ENCODE measurements at regions not wholly inside any gene's neighbourhood (a gene's known extent, or its start where the extent isn't known, plus 50 kb on each side); places are given as distances from the start of the nearest gene placed in this dataset.

DNA sequence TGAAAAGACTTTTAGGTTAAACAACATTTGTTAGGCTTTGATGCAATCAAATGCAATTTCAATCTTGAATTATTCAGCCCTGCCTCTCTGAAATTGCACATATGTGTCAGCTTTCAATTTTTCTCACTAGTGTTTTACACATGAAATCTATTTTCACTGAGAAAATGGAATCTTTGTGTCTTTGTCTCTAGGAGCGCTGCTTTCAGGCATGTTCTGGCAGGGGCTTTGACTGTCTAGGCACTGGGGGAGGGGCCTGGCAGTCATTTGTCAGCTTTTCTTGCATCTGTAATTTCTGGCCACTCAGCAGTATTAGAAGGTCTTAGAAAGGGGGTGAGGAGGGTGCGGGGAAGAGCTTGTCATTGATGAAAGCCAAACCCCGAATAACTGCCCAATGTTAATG, 264.4 kb downstream of the PTPRC start:
- DNase-seq: no peak
- no peak for ATAC-seq
- Mint-ChIP-seq H3K36me3 (ENCODE audit: insufficient read depth) (peaks cover 7% of the 10 kb centered on the region), H3K27me3 (ENCODE audit: low read depth) (no peaks in the 10 kb centered on the region), H3K4me3 (no peak overlapping the region), H3K9me3 (no peaks in the 10 kb centered on the region), H3K4me1 (ENCODE audit: low read depth) (peaks cover 23% of the 10 kb centered on the region)

DNA sequence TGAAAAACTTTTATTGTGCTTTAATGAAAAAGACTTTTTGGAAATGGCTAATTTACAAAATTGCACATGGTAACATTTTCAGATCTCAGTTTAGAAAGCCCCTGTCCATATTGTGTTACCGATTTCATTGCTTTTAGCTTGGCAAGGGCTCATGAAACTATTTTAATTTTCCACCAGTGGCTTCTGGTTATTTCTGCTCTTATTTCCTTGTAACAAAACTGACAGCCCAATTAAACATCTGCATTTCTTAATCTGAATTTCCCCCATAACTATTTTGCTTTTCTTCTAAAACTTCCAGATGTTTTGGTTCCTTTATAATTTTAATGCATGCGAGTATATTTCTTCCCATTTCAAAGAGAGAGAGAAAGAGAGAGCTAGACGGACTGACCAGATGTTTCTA, 264.8 kb downstream of the PTPRC start:
- ATAC-seq: no peak
- no peak overlapping the region for H3K4me3 Mint-ChIP-seq
- DNase-seq: no peak
- peaks cover 23% of the 10 kb centered on the region for H3K4me1 Mint-ChIP-seq (ENCODE audit: low read depth)
- H3K27me3 Mint-ChIP-seq (ENCODE audit: low read depth): no peaks in the 10 kb centered on the region
- H3K36me3 Mint-ChIP-seq (ENCODE audit: insufficient read depth): peaks cover 7% of the 10 kb centered on the region
- H3K9me3 Mint-ChIP-seq: no peaks in the 10 kb centered on the region

DNA sequence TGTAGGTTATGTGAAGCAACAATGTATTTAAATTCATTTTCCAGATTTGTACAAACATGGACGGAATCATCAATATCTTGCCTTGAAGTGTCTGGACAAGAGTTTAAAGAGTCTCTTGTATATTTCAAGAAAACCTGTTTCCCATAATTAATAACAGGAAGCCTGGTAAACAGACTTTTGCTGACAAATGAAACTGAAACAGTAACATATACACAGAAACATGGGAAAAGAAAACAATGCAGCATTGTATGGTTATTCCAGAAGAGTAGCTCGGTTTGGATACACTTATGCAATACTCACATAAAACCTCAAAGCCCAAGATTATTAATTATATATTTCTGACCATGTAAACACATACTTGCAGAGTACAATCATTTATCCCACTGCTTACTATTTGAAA, 265.5 kb downstream of the PTPRC start:
- no peaks in the 10 kb centered on the region for H3K9me3 Mint-ChIP-seq
- H3K36me3 Mint-ChIP-seq (ENCODE audit: insufficient read depth): peaks cover 4% of the 10 kb centered on the region
- DNase-seq (no peak), ATAC-seq (no peak)
- H3K4me3 Mint-ChIP-seq: no peak overlapping the region
- H3K27me3 Mint-ChIP-seq (ENCODE audit: low read depth): no peaks in the 10 kb centered on the region
- H3K4me1 Mint-ChIP-seq (ENCODE audit: low read depth): peaks cover 23% of the 10 kb centered on the region

DNA sequence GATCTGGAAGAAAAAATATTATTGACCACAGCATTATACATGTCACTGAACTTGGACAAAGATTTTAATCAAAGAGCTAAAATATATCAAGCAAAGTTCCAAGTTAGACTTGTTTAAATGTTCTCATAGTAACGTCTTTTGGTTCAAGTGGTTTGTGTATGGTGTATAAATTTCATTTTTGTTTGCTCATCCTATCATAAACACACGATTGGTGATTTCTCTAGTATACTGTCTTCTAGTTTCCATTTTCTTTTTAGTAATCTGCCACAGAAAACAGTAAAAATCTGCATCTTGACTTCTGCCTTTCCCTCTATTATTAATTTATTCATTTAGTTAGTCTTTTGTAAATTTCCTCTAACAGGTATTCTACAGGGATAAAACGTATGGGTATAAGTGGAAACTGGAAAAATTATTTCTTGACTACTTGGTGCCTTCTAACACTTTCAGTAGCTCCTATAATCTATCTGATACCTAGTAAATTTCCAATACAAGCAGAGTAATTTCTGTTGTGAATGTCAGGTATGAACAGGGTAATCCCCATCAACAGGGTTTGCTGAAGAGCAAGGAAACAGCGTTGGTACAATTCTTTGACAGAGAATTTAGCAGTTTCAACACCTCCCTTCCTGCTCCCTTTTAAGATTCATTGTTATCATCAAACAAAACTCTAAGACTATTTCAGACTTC, 268.0 kb downstream of the PTPRC start:
- H3K27me3 Mint-ChIP-seq (ENCODE audit: low read depth): no peaks in the 10 kb centered on the region
- peak overlapping the region; percentile 53 for H3K4me3 Mint-ChIP-seq
- H3K4me1 Mint-ChIP-seq (ENCODE audit: low read depth): peaks cover 26% of the 10 kb centered on the region
- H3K9me3 Mint-ChIP-seq: peaks cover 4% of the 10 kb centered on the region
- peaks cover 2% of the 10 kb centered on the region for H3K36me3 Mint-ChIP-seq (ENCODE audit: insufficient read depth)
- ATAC-seq (peak in 1 of 2 donors; percentile 52), DNase-seq (no peak)

DNA sequence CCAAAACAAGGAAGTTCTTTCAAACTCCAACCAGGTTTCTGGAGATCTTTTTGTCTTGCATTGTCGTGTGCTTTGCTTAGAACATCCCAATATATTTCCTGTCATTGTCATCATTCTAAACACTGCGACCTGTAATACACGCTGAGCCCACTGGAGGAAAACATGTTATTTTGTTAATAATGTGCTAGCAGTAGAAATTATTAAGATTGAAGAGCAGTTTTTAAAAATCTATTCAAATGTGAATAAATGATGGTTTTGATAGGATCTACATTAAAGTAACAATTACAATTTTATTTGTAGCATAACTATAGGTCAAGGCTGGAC, 268.5 kb downstream of the PTPRC start:
- ATAC-seq: no peak
- H3K27me3 Mint-ChIP-seq (ENCODE audit: low read depth): no peaks in the 10 kb centered on the region

DNA sequence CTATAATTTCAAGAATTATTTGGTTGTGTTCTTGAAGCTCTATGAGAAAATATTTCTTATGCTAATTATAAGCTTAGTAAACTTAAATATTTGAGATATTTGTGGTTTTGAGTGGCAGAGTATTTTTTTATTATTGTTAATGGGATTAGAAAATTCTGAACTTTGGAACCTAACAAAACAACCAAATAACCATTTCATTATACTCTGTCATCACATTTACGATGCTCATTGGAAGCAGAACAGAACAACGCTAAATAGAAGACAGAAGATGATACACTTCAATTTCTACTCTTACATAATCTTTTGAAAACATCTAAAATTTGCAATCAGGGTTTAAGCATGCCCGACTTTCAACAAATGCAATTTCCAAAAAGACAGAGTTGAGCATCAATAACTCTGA, 270.2 kb downstream of the PTPRC start:
- H3K36me3 Mint-ChIP-seq (ENCODE audit: insufficient read depth): peaks cover 2% of the 10 kb centered on the region
- peaks cover 20% of the 10 kb centered on the region for H3K4me1 Mint-ChIP-seq (ENCODE audit: low read depth)
- DNase-seq: no peak
- no peak overlapping the region for H3K4me3 Mint-ChIP-seq
- H3K9me3 Mint-ChIP-seq: peaks cover 4% of the 10 kb centered on the region
- no peak for ATAC-seq
- H3K27me3 Mint-ChIP-seq (ENCODE audit: low read depth): no peaks in the 10 kb centered on the region

More for the DNA sequence above, 268.5 kb downstream of the PTPRC start:
- DNase-seq: no peak
- Mint-ChIP-seq H3K4me3 (peak overlapping the region; percentile 53), H3K36me3 (ENCODE audit: insufficient read depth) (peaks cover 2% of the 10 kb centered on the region), H3K4me1 (ENCODE audit: low read depth) (peaks cover 26% of the 10 kb centered on the region), H3K9me3 (peaks cover 4% of the 10 kb centered on the region)

DNA sequence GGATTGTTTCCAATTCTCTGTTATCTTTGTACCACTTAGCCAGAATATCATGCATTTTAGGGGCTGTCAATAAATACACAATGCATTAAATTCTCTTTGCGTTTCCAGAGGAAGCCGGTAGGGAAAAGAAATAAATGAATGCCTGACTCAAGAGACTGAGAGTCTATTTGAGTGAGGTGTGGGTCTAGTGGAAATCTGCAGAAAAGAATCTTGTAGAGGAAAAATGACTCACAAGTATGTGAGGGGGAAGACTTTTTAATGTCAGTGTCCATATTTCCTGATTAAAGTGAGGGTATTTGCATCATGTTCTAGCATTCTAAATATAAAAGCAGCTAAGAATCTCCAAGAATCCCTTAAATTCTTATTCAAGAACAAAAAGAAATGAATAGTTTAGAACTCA, 271.1 kb downstream of the PTPRC start:
- Mint-ChIP-seq H3K27me3 (ENCODE audit: low read depth) (no peaks in the 10 kb centered on the region), H3K36me3 (ENCODE audit: insufficient read depth) (peaks cover 2% of the 10 kb centered on the region), H3K4me1 (ENCODE audit: low read depth) (peaks cover 16% of the 10 kb centered on the region), H3K9me3 (peaks cover 4% of the 10 kb centered on the region), H3K4me3 (no peak overlapping the region)
- ATAC-seq (no peak), DNase-seq (no peak)

DNA sequence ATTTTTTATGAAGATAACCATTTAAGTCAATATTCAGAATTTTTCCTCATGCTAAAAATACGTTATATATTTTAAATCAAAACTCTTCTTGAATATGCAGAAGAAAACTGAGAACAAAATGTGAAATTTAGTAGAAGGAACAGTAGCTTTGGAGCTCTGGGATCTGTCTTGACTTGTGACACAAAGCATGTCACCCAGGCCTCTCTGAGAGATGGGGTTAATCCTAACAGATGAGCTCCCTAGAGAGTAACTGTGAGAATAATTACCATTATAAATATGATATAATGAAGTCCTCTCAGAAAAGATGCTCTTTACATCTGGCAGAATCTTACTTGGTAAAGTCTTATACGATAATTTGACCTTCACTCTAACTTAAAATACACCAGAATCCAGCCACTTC, 272.0 kb downstream of the PTPRC start:
- H3K4me3 Mint-ChIP-seq: no peak overlapping the region

DNA sequence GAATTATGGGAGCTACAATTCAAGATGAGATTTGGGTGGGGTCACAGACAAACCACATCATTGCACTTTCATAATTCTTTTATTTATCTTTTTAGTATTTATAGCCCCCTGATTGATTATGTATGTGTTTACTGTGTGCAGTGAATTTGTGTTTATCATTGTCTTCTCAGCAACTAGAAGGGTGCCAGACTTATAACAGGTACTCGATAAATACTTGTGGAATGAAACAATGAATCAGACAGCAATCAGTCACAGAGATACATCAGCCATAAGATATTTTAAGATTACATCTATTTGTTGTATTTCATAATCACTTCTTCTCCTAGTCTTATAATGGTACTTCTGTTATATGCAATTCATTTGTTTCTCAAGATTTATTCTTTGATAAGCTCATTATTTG, 273.2 kb downstream of the PTPRC start:
- no peak for DNase-seq
- ATAC-seq: no peak
- no peaks in the 10 kb centered on the region for H3K27me3 Mint-ChIP-seq (ENCODE audit: low read depth)
- H3K4me3 Mint-ChIP-seq: no peak overlapping the region
- peaks cover 17% of the 10 kb centered on the region for H3K4me1 Mint-ChIP-seq (ENCODE audit: low read depth)
- H3K36me3 Mint-ChIP-seq (ENCODE audit: insufficient read depth): peaks cover 5% of the 10 kb centered on the region
- H3K9me3 Mint-ChIP-seq: peaks cover 4% of the 10 kb centered on the region

More for the DNA sequence above, 272.0 kb downstream of the PTPRC start:
- H3K27me3 Mint-ChIP-seq (ENCODE audit: low read depth): no peaks in the 10 kb centered on the region
- DNase-seq: no peak
- H3K9me3 Mint-ChIP-seq: peaks cover 4% of the 10 kb centered on the region
- H3K4me1 Mint-ChIP-seq (ENCODE audit: low read depth): peaks cover 18% of the 10 kb centered on the region
- H3K36me3 Mint-ChIP-seq (ENCODE audit: insufficient read depth): peaks cover 4% of the 10 kb centered on the region
- no peak for ATAC-seq

DNA sequence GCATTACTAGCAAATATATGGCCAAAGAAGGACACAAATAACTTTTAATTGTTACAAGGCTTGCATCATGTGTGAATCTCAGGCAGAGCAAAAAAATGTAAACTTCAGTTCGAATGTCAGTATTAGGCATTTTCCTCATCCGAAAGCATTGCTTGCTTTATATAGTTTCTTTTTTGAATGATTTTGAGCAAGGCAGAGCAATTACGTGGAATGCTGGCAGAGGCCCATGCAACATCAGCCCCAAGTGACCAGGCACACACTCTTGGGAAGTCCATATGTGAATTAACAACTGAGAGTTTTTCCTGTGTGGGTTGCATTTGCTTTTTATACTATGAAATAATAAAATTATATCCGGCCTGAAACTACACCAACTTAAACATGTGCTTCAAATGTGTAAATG, 274.8 kb downstream of the PTPRC start:
- DNase-seq (no peak), ATAC-seq (no peak)
- Mint-ChIP-seq H3K36me3 (ENCODE audit: insufficient read depth) (peaks cover 5% of the 10 kb centered on the region), H3K4me3 (no peak overlapping the region), H3K9me3 (peaks cover 4% of the 10 kb centered on the region), H3K4me1 (ENCODE audit: low read depth) (peaks cover 27% of the 10 kb centered on the region), H3K27me3 (ENCODE audit: low read depth) (no peaks in the 10 kb centered on the region)

DNA sequence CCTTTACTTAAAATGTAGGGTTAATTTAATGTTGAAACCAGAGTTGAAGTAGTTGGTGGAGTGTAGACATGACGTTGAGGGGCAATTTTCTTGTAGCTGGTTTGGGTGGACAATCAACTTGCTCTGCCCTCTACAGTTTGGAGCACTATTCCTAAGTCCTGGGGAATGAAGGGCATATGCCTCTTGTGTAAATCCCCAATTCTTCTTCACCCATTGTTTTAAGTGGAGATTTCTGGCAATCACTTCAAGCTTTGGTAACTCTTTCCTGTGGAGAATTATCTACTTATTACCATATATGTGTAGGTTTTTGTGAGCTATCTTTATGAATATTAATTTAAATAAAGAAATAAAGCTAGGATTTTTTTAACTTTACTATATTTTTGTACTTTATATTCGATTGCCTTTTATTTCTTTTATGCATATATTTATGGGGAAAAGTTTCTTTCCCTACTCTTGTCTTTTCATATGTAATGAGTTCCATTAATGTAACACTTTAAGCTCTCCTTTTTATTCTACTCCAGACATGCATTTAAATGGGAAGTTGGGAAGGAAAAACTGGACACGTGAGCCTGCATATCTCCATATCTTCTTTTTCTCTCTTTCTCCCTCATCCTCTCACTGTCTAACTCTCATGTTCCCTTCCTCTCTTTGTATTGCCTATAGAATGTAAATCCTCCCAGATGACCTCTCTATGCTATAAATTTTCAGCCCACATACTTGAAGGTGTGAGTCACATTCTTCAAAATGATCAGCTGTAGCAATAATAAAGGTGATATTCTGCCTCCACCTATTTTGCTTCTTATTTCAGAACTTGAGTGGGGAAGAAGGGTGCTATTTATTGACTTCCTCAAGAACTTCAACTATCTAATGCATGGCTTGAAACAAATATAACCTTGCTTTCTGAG, 276.7 kb downstream of the PTPRC start:
- H3K4me1 Mint-ChIP-seq (ENCODE audit: low read depth): peaks cover 45% of the 10 kb centered on the region
- no peaks in the 10 kb centered on the region for H3K27me3 Mint-ChIP-seq (ENCODE audit: low read depth)
- no peak for ATAC-seq
- no peak for DNase-seq
- peaks cover 4% of the 10 kb centered on the region for H3K9me3 Mint-ChIP-seq
- no peak overlapping the region for H3K4me3 Mint-ChIP-seq
- peaks cover 8% of the 10 kb centered on the region for H3K36me3 Mint-ChIP-seq (ENCODE audit: insufficient read depth)

DNA sequence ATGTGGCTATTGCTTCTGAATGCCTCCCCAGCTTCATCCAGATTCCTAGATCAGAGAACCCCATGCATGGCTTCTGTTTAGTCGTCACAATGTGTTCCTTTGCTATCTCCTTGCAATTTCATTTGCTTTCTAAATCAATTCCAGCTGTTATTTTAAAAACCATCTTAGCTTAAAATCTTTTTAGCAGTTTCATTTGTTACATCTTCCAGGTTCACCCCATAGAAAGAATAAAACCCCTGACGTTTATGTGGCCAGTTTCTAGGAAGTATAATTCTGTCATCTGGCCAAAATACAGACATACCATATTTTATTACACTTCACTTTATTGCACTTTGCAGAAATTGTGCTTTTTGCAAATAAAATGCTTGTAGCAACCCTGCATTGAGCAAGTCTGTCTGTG, 278.4 kb downstream of the PTPRC start:
- H3K4me3 Mint-ChIP-seq: no peak overlapping the region
- no peaks in the 10 kb centered on the region for H3K9me3 Mint-ChIP-seq
- ATAC-seq: no peak
- peaks cover 6% of the 10 kb centered on the region for H3K36me3 Mint-ChIP-seq (ENCODE audit: insufficient read depth)
- no peak for DNase-seq
- H3K27me3 Mint-ChIP-seq (ENCODE audit: low read depth): no peaks in the 10 kb centered on the region
- H3K4me1 Mint-ChIP-seq (ENCODE audit: low read depth): peaks cover 52% of the 10 kb centered on the region

DNA sequence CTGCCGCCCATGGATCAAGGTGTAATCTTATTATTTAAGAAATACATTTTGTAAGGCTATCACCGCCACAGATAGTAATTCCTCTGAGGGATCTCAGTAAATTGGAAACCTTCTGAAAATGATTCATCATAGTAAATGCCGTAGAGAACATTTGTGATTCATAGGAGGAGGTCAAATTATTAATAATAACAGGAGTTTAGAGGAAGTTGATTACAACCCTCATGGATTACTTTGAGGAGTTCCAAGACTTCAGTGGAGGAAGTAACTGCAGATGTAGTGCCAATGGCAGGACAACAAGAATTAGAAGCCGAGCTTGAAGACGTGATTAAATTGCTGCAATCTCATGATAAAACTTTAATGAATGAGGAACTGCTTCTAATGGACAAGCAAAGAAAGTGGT, 280.1 kb downstream of the PTPRC start:
- Mint-ChIP-seq H3K4me3 (no peak overlapping the region), H3K4me1 (ENCODE audit: low read depth) (peaks cover 60% of the 10 kb centered on the region), H3K9me3 (no peaks in the 10 kb centered on the region), H3K27me3 (ENCODE audit: low read depth) (no peaks in the 10 kb centered on the region), H3K36me3 (ENCODE audit: insufficient read depth) (peaks cover 6% of the 10 kb centered on the region)
- DNase-seq (no peak), ATAC-seq (no peak)

DNA sequence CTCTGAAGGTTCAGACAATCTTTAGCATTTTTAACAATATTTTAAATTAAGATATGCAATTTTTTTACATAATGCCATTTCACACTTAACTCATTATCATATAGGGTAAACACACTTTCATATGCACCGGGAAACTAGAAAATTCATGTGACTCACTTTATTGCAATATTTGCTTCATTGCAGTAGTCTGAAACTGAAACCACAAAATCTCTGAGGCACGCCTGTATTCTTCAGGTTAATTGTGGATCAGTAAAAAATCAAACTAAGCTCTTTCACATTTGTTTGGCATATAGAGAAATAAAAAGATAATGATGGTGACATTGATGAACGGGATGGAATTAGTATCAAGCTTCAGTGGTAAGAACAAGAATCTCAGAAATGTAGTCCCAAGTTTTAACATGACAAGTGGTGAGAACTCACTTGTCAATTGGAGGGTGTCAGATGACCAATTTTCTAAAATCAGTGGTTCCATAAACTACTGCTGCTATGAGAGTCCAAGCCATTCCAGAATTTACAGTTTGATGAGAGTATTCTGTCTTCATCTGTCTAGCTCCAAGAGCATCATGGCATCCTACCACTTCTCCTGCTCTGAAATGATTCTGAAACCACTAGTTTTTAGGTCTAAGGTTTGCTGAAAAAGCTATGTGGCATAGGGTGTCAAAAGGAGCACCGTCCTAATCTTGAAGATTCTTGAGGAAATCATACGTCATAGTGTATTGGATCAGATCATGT, 281.0 kb downstream of the PTPRC start:
- peak; percentile 80 to 84 for ATAC-seq
- no peak for DNase-seq
- Mint-ChIP-seq H3K27me3 (ENCODE audit: low read depth) (no peaks in the 10 kb centered on the region), H3K9me3 (no peaks in the 10 kb centered on the region), H3K36me3 (ENCODE audit: insufficient read depth) (peaks cover 6% of the 10 kb centered on the region), H3K4me1 (ENCODE audit: low read depth) (peaks cover 65% of the 10 kb centered on the region), H3K4me3 (peak overlapping the region; percentile 58)
